K562 (cell line): ENCODE measurements at regions not wholly inside any gene's neighbourhood (a gene's known extent, or its start where the extent isn't known, plus 50 kb on each side); places are given as distances from the start of the nearest gene placed in this dataset.

ENCODE experiments used
- ATAC-seq: fragments of 200-7000 bp; cut with Tn5 transposase; 3 replicates; pipeline ENCODE4 v1.9.1; 2020; ENCODE audit warnings: moderate library complexity
- BruUV-seq: library from RNA; stranded (reverse); fragments of 400-500 nt; replicated peaks from 2 replicates; lab custom pipeline; 2021; lab: Mats Ljungman, UMichigan
- CTCF ChIA-PET: fragments of 300-600 bp; formaldehyde crosslinking; extraction: SDS; loops from one replicate; lab custom pipeline; 2021; ENCODE audit warnings: low intra/inter-chr PET ratio; lab: Yijun Ruan, JAX
- POLR2A ChIA-PET: fragments of 300-600, 350-650 bp; sonication (Branson Sonifier 250); formaldehyde crosslinking; extraction: SDS; loops from one replicate; lab custom pipeline; 2021; ENCODE audit warnings: antibody characterized with exemption, inconsistent platforms; lab: Yijun Ruan, JAX
- DNase-seq, 4 experiments: peaks; one replicate each; pipeline versions ENCODE4 v3.0.0 to v3.0.0-alpha.2; 2011 to 2018; ENCODE audit warnings: low spot score in 3 of 4, mixed read lengths in 3 of 4; ENCODE audit errors: extremely low read depth in 1 of 4
- FAIRE-seq: peaks from 2 replicates; lab custom pipeline; 2011; peaks lifted over from hg19 to GRCh38; lab: Jason Lieb, UNC
- H2AFZ ChIP-seq: 2 replicates; pipeline ENCODE4 v1.6.0; 2011; ENCODE audit warnings: low read depth, low read length, control low read depth, inconsistent platforms
- H3K27ac ChIP-seq: fragments of 200-600 bp; 3 replicates; pipeline ENCODE4 v1.8.0; 2011; ENCODE audit warnings: low read depth, mild to moderate bottlenecking, control low read depth, inconsistent platforms, low read length, moderate library complexity, mixed read lengths; ENCODE audit errors: extremely low read depth
- H3K27me3 ChIP-seq, 2 experiments: fragments of 300-600 bp in 1 of 2; 2 replicates in 1 of 2; 3 replicates in 1 of 2; pipeline versions ENCODE4 v1.6.0 to v1.8.0; 2011; ENCODE audit warnings: inconsistent platforms in 2 of 2, low read length in 2 of 2, mild to moderate bottlenecking in 1 of 2, mixed read lengths in 1 of 2, moderate library complexity in 1 of 2; ENCODE audit not compliant: control insufficient read depth in 2 of 2, insufficient read depth in 2 of 2
- H3K36me3 ChIP-seq: fragments of 300-600 bp; 3 replicates; pipeline ENCODE4 v1.8.0; 2011; ENCODE audit warnings: mild to moderate bottlenecking, low read length, inconsistent platforms; ENCODE audit not compliant: control insufficient read depth, insufficient read depth
- H3K4me1 ChIP-seq, 2 experiments: fragments of 200-600 bp in 1 of 2; replicated peaks in 1 of 2; 2 replicates in 1 of 2; 3 replicates in 1 of 2; pipeline versions ENCODE4 v1.5.1 to v1.8.0; 2011; ENCODE audit warnings: inconsistent platforms in 2 of 2, low read length in 2 of 2, mild to moderate bottlenecking in 1 of 2, mixed read lengths in 1 of 2, moderate library complexity in 1 of 2; ENCODE audit not compliant: control insufficient read depth in 2 of 2, insufficient read depth in 2 of 2
- H3K4me2 ChIP-seq: 2 replicates; pipeline ENCODE4 v1.6.1; 2011; ENCODE audit warnings: low read length, control low read depth, inconsistent platforms, mixed read lengths; ENCODE audit not compliant: insufficient read depth
- H3K4me3 ChIP-seq: fragments of 200-600 bp; sonication (generic), shearing (Covaris generic); 2 replicates; pipeline ENCODE4 v1.5.1; 2016; ENCODE audit warnings: control low read depth, inconsistent platforms
- H3K79me2 ChIP-seq: fragments of 200-600 bp; 3 replicates; pipeline ENCODE4 v1.8.0; 2011; ENCODE audit warnings: low read length, inconsistent platforms; ENCODE audit not compliant: control insufficient read depth, insufficient read depth
- H3K9ac ChIP-seq, 2 experiments: 2 replicates each; pipeline versions ENCODE4 v1.6.0 to v1.6.1; 2011; ENCODE audit warnings: low read depth in 2 of 2, low read length in 2 of 2, control low read depth in 1 of 2, inconsistent platforms in 1 of 2, mild to moderate bottlenecking in 1 of 2, mixed read lengths in 1 of 2; ENCODE audit not compliant: insufficient read depth in 1 of 2
- H3K9me1 ChIP-seq: one replicate; pipeline ENCODE4 v1.6.0; 2011; ENCODE audit warnings: inconsistent platforms, mild to moderate bottlenecking, low read length, moderate library complexity; ENCODE audit not compliant: control insufficient read depth, insufficient read depth
- H3K9me3 ChIP-seq: replicated peaks from 2 replicates; pipeline ENCODE4 v1.5.1; 2011; ENCODE audit warnings: low read depth, low read length, inconsistent platforms; ENCODE audit not compliant: control insufficient read depth, insufficient read depth
- H4K20me1 ChIP-seq: replicated peaks from 2 replicates; pipeline ENCODE4 v1.6.1; 2011; ENCODE audit warnings: low read length, inconsistent platforms, mixed read lengths; ENCODE audit not compliant: control insufficient read depth, insufficient read depth
- CAMTA2 ChIP-seq: fragments of 250-450 bp; sonication (Bioruptor Pico); conservative IDR thresholded peaks from 2 replicates; pipeline ENCODE4 v1.5.1; 2022
- CCNT2 ChIP-seq: IDR thresholded peaks from 2 replicates; pipeline ENCODE4 v1.6.1; 2011; ENCODE audit warnings: borderline replicate concordance, low read depth, mild to moderate bottlenecking, moderate library complexity, mixed read lengths, low read length; ENCODE audit not compliant: insufficient read length; ENCODE audit errors: extremely low read depth
- DDX20 ChIP-seq: fragments of 450-650 bp; IDR thresholded peaks from 2 replicates; pipeline ENCODE4 v1.6.1; 2016; ENCODE audit warnings: missing genetic modification characterization, low read depth, mild to moderate bottlenecking, missing compliant biosample characterization, moderate library complexity
- ESRRA ChIP-seq: fragments of 450-650 bp; IDR thresholded peaks from 2 replicates; pipeline ENCODE4 v1.6.1; 2014; ENCODE audit warnings: low read depth, mild to moderate bottlenecking, moderate library complexity, borderline replicate concordance
- MIER1 ChIP-seq: fragments of 450-650 bp; IDR thresholded peaks from 2 replicates; pipeline ENCODE4 v1.6.1; 2016; ENCODE audit warnings: antibody characterized with exemption, mild to moderate bottlenecking, low read depth
- NR2F6 ChIP-seq: fragments of 450-650 bp; formaldehyde crosslinking; IDR thresholded peaks from 2 replicates; pipeline ENCODE4 v1.4.0; 2020; ENCODE audit warnings: mild to moderate bottlenecking
- POLR3G ChIP-seq: IDR thresholded peaks from 2 replicates; pipeline ENCODE4 v1.6.1; 2011; ENCODE audit not compliant: insufficient read length, insufficient replicate concordance; ENCODE audit errors: extremely low read depth
- PTTG1 ChIP-seq: fragments of 450-650 bp; IDR thresholded peaks from 2 replicates; pipeline ENCODE4 v1.6.1; 2016; ENCODE audit warnings: low read depth, mild to moderate bottlenecking, missing genetic modification characterization, missing compliant biosample characterization
- SMAD3 ChIP-seq: fragments of 450-650 bp; formaldehyde crosslinking; conservative IDR thresholded peaks from 2 replicates; pipeline ENCODE4 v1.4.0; 2020; ENCODE audit warnings: mild to moderate bottlenecking
- ZNF143 ChIP-seq: sonication (generic); formaldehyde crosslinking; IDR thresholded peaks from 2 replicates; pipeline ENCODE4 v1.9.0; 2022; ENCODE audit warnings: mild to moderate bottlenecking, missing genetic modification reagents
- ZNF239 ChIP-seq: fragments of 250-450 bp; sonication (Bioruptor Pico); IDR thresholded peaks from 2 replicates; pipeline ENCODE4 v1.4.0; 2020; ENCODE audit warnings: mild to moderate bottlenecking
- ZNF785 ChIP-seq: fragments of 250-450 bp; sonication (Bioruptor Pico); IDR thresholded peaks from 2 replicates; pipeline ENCODE4 v1.4.0; 2020; ENCODE audit warnings: mild to moderate bottlenecking
- WGBS: fragments of 100-300 bp; shearing (Covaris generic); methylation state at CpG from one replicate; pipeline ENCODE4 v1.1.6; 2016; ENCODE audit warnings: low coverage, mixed read lengths; ENCODE audit not compliant: insufficient coverage; ENCODE audit errors: missing lambda C conversion rate; 5-methylcytosine and 5-hydroxymethylcytosine counted together
- in situ Hi-C: fragments of 300-500 bp; cut with MboI; formaldehyde crosslinking; loops from 4 replicates; pipeline ENCODE4 v1.15.0; 2018; ENCODE audit warnings: inconsistent platforms, mixed read lengths
- intact Hi-C: fragments of 100-400 bp; cut with micrococcal nuclease; formaldehyde crosslinking; loops from 2 replicates; pipeline ENCODE4 v1.14.2; 2022
- TF ChIP-seq, protein P1 (sequence below): fragments of 250-450 bp; sonication (Bioruptor Pico); IDR thresholded peaks from 2 replicates; pipeline ENCODE4 v1.5.0; 2020; ENCODE audit warnings: mild to moderate bottlenecking, borderline replicate concordance
- TF ChIP-seq, protein P2 (sequence below): sonication (generic); formaldehyde crosslinking; IDR thresholded peaks from 2 replicates; pipeline ENCODE4 v1.8.0; 2022; ENCODE audit warnings: mild to moderate bottlenecking, missing genetic modification reagents

DNA sequence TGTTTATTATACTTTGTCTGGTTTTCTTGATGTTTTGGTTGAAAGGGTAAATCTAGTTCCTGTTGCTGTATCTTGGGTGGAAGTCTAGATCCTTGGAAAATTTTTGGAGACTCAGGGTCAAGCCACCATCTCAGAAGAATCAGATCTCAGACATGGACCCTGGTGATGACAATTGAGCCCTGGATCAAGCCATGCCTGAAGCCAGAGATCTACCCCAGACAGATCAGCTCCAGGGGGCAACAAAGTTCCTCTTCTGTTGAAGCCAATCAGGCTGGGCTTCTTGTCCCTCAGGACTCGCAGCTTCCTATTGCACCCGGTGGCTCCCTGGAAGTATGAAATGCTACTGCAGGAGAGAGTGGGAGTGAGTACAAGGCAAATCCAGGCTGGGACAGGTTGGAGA, 106.9 kb downstream of the UNCX start:
- Histone ChIP-seq H3K4me3 (no peak overlapping the region), H3K9me3 (no peaks in the 10 kb centered on the region; the same call in 1 of the 2 replicates), H3K27ac (no peak overlapping the region), H3K36me3 (no peaks in the 10 kb centered on the region), H3K27me3 (peaks cover 10 to 37% of the 10 kb centered on the region in 2 experiments; a peak in 3 of 5 replicates), H2AFZ (no peak overlapping the region), H4K20me1 (no peaks in the 10 kb centered on the region), H3K9ac (no peak overlapping the region), H3K4me1 (no peaks in the 10 kb centered on the region), H3K79me2 (no peaks in the 10 kb centered on the region), H3K4me2 (no peak overlapping the region), H3K9me1 (no peaks in the 10 kb centered on the region)
- ChIA-PET POLR2A (interaction anchor here (1.1 kb wide), 1 partner anchor 8 kb away, joined by 3 read pairs; no protein-coding TSS in a partner anchor), CTCF (no interaction called here)
- FAIRE-seq (no peak), DNase-seq (no peak), ATAC-seq (no peak)
- BruUV-seq, result no TSS peak
- TF ChIP-seq ZNF239 (CRISPR knock-in tag) (no peak), POLR3G (no peak), CAMTA2 (no peak), ZNF143 (no peak), ZNF785 (no peak), SMAD3 (CRISPR knock-in tag) (no peak), DDX20 (tag) (no peak), ESRRA (no peak), NR2F6 (no peak), PTTG1 (tag) (no peak), MIER1 (no peak), CCNT2 (no peak)
- TF ChIP-seq, protein P1, sequence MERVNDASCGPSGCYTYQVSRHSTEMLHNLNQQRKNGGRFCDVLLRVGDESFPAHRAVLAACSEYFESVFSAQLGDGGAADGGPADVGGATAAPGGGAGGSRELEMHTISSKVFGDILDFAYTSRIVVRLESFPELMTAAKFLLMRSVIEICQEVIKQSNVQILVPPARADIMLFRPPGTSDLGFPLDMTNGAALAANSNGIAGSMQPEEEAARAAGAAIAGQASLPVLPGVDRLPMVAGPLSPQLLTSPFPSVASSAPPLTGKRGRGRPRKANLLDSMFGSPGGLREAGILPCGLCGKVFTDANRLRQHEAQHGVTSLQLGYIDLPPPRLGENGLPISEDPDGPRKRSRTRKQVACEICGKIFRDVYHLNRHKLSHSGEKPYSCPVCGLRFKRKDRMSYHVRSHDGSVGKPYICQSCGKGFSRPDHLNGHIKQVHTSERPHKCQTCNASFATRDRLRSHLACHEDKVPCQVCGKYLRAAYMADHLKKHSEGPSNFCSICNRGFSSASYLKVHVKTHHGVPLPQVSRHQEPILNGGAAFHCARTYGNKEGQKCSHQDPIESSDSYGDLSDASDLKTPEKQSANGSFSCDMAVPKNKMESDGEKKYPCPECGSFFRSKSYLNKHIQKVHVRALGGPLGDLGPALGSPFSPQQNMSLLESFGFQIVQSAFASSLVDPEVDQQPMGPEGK (CRISPR knock-in tag), result no peak
- TF ChIP-seq, protein P2, sequence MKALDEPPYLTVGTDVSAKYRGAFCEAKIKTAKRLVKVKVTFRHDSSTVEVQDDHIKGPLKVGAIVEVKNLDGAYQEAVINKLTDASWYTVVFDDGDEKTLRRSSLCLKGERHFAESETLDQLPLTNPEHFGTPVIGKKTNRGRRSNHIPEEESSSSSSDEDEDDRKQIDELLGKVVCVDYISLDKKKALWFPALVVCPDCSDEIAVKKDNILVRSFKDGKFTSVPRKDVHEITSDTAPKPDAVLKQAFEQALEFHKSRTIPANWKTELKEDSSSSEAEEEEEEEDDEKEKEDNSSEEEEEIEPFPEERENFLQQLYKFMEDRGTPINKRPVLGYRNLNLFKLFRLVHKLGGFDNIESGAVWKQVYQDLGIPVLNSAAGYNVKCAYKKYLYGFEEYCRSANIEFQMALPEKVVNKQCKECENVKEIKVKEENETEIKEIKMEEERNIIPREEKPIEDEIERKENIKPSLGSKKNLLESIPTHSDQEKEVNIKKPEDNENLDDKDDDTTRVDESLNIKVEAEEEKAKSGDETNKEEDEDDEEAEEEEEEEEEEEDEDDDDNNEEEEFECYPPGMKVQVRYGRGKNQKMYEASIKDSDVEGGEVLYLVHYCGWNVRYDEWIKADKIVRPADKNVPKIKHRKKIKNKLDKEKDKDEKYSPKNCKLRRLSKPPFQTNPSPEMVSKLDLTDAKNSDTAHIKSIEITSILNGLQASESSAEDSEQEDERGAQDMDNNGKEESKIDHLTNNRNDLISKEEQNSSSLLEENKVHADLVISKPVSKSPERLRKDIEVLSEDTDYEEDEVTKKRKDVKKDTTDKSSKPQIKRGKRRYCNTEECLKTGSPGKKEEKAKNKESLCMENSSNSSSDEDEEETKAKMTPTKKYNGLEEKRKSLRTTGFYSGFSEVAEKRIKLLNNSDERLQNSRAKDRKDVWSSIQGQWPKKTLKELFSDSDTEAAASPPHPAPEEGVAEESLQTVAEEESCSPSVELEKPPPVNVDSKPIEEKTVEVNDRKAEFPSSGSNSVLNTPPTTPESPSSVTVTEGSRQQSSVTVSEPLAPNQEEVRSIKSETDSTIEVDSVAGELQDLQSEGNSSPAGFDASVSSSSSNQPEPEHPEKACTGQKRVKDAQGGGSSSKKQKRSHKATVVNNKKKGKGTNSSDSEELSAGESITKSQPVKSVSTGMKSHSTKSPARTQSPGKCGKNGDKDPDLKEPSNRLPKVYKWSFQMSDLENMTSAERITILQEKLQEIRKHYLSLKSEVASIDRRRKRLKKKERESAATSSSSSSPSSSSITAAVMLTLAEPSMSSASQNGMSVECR, result no peak
- intact Hi-C loops (no loop called here), in situ Hi-C loops (no loop called here)
- 0% methylated on average over 2 of the region's 2 CpGs for WGBS
